OCI-LY7 (cell line): ENCODE measurements at regions not wholly inside any gene's neighbourhood (a gene's known extent, or its start where the extent isn't known, plus 50 kb on each side); places are given as distances from the start of the nearest gene placed in this dataset.
"Not testable (repeated sequence)": the region's sequence is repeated elsewhere in the genome, so short reads cannot be mapped to it uniquely, and the experiment has no call there.

Source experiments
- CTCF ChIP-seq: fragments of 200-600 bp; sonication (generic); conservative IDR thresholded peaks from 2 replicates; pipeline ENCODE4 v1.5.1; 2014; ENCODE audit warnings: mild to moderate bottlenecking, antibody characterized with exemption, low read length, moderate library complexity, mixed read lengths
- EZH2phosphoT487 ChIP-seq: fragments of 200-600 bp; sonication (generic); IDR thresholded peaks from 2 replicates; pipeline ENCODE4 v1.6.1; 2018; ENCODE audit warnings: low read depth, borderline replicate concordance, mild to moderate bottlenecking, mixed run types, antibody characterized with exemption, low read length, moderate library complexity, mixed read lengths

- TF ChIP-seq CTCF, EZH2phosphoT487: not testable (repeated sequence)
These were observed 99.5 kb upstream of the GPR39 start for GRCh38 chr2:132317026-132317680.
